ENCODE measurements at regions not wholly inside any gene's neighbourhood (a gene's known extent, or its start where the extent isn't known, plus 50 kb on each side); places are given as distances from the start of the nearest gene placed in this dataset.
"Not testable (repeated sequence)": the region's sequence is repeated elsewhere in the genome, so short reads cannot be mapped to it uniquely, and the experiment has no call there.

DNA sequence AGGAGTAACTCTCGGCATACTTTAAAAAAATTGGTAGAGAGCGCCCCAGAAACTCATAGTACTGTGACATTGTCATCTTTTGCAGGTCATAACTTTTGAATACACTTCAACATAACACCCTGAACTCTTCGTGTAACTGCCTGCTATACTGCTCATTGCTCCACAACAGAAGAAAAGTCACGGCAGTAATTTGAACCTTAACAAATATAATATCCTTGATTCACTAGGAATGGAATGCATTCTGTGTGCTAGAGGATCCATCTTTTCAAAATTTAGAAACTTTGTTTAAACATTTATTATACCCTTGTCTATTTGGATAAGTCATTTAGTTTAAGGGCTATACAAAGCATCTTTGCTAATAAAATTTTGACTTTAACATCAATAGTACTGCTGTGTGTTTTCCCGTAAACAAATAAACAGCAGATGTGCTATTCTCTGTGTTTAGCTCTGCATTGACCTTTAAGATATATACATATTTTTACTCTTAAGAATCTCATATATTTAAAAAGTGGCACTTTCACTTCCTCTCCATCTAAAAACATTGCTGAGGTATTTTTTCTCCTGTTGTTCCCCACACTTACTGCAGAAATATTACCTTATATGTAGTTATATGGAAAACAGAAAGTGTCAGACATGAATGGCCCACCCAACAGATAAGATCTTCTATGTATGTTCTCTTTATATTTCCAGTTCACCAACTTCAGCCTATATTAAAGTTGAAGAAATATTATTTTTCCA lies 217.6 kb upstream of the TMEM229A start:
- TF ChIP-seq POLR2AphosphoS5 (IDR thresholded peaks at IDR 0.05; ENCODE audit: insufficient read depth in 1 of 2, low read depth in 1 of 2) (no peak), POLR2A (IDR thresholded peaks at IDR 0.05) (no peak)
- TF ChIP-seq, protein P1, sequence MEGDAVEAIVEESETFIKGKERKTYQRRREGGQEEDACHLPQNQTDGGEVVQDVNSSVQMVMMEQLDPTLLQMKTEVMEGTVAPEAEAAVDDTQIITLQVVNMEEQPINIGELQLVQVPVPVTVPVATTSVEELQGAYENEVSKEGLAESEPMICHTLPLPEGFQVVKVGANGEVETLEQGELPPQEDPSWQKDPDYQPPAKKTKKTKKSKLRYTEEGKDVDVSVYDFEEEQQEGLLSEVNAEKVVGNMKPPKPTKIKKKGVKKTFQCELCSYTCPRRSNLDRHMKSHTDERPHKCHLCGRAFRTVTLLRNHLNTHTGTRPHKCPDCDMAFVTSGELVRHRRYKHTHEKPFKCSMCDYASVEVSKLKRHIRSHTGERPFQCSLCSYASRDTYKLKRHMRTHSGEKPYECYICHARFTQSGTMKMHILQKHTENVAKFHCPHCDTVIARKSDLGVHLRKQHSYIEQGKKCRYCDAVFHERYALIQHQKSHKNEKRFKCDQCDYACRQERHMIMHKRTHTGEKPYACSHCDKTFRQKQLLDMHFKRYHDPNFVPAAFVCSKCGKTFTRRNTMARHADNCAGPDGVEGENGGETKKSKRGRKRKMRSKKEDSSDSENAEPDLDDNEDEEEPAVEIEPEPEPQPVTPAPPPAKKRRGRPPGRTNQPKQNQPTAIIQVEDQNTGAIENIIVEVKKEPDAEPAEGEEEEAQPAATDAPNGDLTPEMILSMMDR (IDR thresholded peaks at IDR 0.05), result no peak
- Histone ChIP-seq H3K4me1 (no peaks in the 10 kb centered on the region), H3K9me3 (no peaks in the 10 kb centered on the region), H3K27ac (no peak overlapping the region), H3K27me3 (no peaks in the 10 kb centered on the region), H3K36me3 (no peaks in the 10 kb centered on the region), H3K4me3 (no peak overlapping the region)
- intact Hi-C loops (cut with DNase I), result no loop called here
- DNase-seq (ENCODE audit: extremely low spot score in 2 of 2), result no peak

DNA sequence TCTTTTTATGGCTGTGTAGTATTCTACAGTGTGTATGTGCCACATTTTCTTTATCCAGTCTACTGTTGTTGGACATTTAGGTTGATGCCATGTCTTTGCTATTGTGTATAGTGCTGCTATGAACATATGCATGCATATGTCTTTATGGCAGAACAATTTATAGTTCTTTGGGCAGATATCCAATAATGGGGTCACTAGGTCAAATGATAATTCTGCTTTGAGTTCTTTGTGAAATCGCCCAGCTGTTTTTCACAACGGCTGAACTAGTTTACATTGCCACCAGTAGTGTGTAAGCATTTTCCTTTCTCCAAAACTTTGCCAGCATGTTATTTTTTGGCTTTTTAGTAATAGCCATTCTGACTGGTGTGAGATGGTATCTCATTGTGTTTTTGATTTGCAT lies 214.8 kb upstream of the TMEM229A start:
- intact Hi-C loops (cut with DNase I), result no loop called here
- TF ChIP-seq POLR2A (IDR thresholded peaks at IDR 0.05) (no peak), POLR2AphosphoS5 (IDR thresholded peaks at IDR 0.05; ENCODE audit: insufficient read depth in 1 of 2, low read depth in 1 of 2) (no peak)
- TF ChIP-seq, protein P1 (IDR thresholded peaks at IDR 0.05), result no peak
- Histone ChIP-seq H3K27me3 (no peaks in the 10 kb centered on the region), H3K9me3 (no peaks in the 10 kb centered on the region), H3K27ac (no peak overlapping the region), H3K4me3 (no peak overlapping the region), H3K4me1 (no peaks in the 10 kb centered on the region), H3K36me3 (no peaks in the 10 kb centered on the region)
- no peak for DNase-seq (ENCODE audit: extremely low spot score in 2 of 2)

DNA sequence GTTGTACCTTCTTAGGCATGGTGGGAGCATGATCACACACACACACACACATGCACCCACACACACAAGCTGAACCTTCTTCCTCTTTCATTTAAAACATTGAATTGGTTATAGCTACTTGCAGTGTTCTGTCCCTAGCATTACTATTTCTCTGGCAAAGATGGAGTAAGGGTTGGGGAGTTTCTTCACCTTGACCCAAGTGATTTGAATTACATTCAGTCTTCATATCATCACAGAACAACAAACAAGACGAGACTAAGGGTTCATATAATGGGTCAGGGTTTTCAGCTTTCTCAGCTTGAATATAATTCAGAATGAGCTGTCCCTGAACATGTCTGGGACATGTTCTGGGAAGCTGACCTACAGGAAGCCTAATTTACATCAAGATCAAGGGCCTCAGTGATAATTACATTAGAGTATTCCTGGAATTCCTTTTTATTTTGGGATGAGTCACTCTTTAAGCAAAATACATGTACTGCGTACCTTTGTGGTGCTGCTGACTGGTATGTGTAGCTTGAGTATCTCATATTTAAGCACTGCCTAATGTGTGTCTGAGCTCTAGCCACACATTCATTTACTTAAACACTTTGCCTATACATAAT lies 213.5 kb upstream of the TMEM229A start:
- Histone ChIP-seq H3K4me3 (no peak overlapping the region), H3K4me1 (no peaks in the 10 kb centered on the region), H3K27ac (no peak overlapping the region), H3K27me3 (no peaks in the 10 kb centered on the region), H3K36me3 (no peaks in the 10 kb centered on the region), H3K9me3 (no peaks in the 10 kb centered on the region)
- intact Hi-C loops (cut with DNase I), result no loop called here
- DNase-seq (ENCODE audit: extremely low spot score in 2 of 2), result no peak
- TF ChIP-seq POLR2A (IDR thresholded peaks at IDR 0.05), result no peak
- TF ChIP-seq POLR2AphosphoS5 (IDR thresholded peaks at IDR 0.05; ENCODE audit: insufficient read depth in 1 of 2, low read depth in 1 of 2), result no peak
- TF ChIP-seq, protein P1 (IDR thresholded peaks at IDR 0.05), result no peak

DNA sequence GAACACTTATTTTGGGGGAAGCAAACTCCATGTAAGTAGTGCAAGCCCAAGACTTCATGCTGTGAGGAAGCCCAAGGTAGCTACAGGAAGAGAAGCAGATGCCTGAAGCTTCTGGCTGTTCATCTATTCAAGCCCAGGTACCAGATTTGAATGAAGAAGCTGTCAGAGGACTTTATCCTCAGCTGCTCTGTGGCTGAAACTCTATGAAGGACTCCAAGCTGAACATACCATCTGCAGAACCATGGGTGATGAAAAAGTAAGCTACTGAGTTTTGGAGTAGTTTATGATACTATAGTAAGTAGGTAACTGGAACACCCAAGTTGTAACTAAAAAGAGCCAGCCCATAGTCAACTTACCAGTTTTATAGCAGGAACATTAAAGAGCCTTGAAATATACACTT lies 211.6 kb upstream of the TMEM229A start:
- H3K27me3 ChIP-seq; H3K4me3 ChIP-seq; H3K27ac ChIP-seq; H3K4me1 ChIP-seq; H3K9me3 ChIP-seq; intact Hi-C loops (cut with DNase I); H3K36me3 ChIP-seq; DNase-seq (ENCODE audit: extremely low spot score in 2 of 2): not testable (repeated sequence)

DNA sequence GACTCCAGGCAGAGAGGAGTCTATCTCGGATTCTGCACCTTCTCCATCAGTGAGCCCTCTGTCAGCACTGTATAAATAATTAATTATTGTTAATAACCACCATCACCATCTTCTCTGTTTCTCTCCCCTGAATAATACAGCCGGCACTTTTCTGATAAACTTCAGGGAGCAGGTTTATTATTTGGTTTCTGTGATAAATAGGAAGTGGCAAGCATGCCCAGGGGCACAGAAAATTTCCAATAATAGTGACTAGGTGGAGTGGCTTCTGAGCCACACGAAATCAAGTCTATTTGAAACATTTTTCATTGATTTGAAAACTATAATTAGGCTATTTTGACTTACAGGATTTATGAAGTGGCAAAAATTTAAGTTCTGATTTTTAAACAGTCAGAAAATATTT lies 186.8 kb upstream of the TMEM229A start:
- intact Hi-C loops (cut with DNase I), result no loop called here
- Histone ChIP-seq H3K4me1 (no peaks in the 10 kb centered on the region), H3K27me3 (no peaks in the 10 kb centered on the region), H3K27ac (no peak overlapping the region), H3K36me3 (no peaks in the 10 kb centered on the region), H3K9me3 (no peaks in the 10 kb centered on the region), H3K4me3 (no peak overlapping the region)
- TF ChIP-seq POLR2AphosphoS5 (IDR thresholded peaks at IDR 0.05; ENCODE audit: insufficient read depth in 1 of 2, low read depth in 1 of 2), result no peak
- TF ChIP-seq, protein P1 (IDR thresholded peaks at IDR 0.05), result no peak
- no peak for TF ChIP-seq POLR2A (IDR thresholded peaks at IDR 0.05)
- DNase-seq (ENCODE audit: extremely low spot score in 2 of 2), result no peak

Data from vagina (tissue), 2 donors.